Stomach (tissue), 4 donors: ENCODE measurements at regions not wholly inside any gene's neighbourhood (a gene's known extent, or its start where the extent isn't known, plus 50 kb on each side); places are given as distances from the start of the nearest gene placed in this dataset.

Experiments
- POLR2AphosphoS5 ChIP-seq, 3 donors: sonication (generic); formaldehyde crosslinking; IDR thresholded peaks; one replicate each; pipeline ENCODE4 v1.6.1; 2016; ENCODE audit warnings: antibody characterized with exemption in 3 of 3
- TF ChIP-seq, protein P1 (sequence below), 7 experiments: fragments of 450-650 bp in 4 of 7; fragments of 200-600 bp in 3 of 7; sonication (generic) in 3 of 7; IDR thresholded peaks; one replicate each; pipeline ENCODE4 v1.5.1; 2016 to 2019; ENCODE audit warnings: antibody characterized with exemption in 7 of 7, control low read depth in 2 of 7, mild to moderate bottlenecking in 1 of 7

DNA sequence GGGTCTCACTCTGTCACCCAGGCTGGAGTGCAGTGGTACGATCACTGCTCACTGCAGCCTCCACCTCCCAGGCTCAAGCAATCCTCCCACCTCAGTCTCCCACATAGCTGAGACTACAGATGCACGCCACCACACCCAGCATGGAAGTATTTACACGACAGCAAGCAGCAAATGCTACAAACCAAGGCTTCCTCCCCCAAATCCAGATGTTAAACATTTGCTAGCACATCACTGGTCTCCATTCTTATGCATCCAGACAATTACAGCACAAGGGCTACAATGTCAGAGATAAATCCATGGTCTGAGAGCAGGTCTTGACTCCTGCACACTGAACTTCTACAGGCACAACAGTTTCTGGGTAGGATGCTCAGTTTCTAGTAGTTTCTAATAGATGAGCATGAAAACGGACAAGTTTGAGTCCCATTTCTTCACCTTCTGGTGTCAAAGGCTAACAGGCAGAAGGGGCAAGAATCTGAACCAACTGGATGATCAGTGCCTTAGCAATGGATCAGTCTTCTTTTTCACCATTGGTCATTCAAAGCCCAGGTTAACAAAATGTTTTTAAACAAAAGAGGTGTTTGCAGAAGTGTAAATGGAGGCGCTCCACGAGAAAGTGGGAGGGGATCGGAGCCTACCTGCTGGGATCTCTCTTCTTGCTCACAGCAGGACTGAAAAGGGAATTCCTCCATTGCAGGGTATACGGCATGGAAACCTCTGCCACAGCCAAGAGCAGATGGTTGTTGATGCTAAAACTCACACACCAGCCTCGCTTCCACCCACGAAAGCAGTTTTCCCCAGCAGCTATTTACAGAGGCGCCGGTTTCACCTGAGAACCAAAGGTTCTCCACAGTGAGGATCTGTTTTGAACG is 135.0 kb upstream of the ARL4C start:
- no peak for TF ChIP-seq POLR2AphosphoS5 (IDR thresholded peaks at IDR 0.05)
- TF ChIP-seq, protein P1, sequence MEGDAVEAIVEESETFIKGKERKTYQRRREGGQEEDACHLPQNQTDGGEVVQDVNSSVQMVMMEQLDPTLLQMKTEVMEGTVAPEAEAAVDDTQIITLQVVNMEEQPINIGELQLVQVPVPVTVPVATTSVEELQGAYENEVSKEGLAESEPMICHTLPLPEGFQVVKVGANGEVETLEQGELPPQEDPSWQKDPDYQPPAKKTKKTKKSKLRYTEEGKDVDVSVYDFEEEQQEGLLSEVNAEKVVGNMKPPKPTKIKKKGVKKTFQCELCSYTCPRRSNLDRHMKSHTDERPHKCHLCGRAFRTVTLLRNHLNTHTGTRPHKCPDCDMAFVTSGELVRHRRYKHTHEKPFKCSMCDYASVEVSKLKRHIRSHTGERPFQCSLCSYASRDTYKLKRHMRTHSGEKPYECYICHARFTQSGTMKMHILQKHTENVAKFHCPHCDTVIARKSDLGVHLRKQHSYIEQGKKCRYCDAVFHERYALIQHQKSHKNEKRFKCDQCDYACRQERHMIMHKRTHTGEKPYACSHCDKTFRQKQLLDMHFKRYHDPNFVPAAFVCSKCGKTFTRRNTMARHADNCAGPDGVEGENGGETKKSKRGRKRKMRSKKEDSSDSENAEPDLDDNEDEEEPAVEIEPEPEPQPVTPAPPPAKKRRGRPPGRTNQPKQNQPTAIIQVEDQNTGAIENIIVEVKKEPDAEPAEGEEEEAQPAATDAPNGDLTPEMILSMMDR (IDR thresholded peaks at IDR 0.05), result no peak
